ENCODE measurements at regions not wholly inside any gene's neighbourhood (a gene's known extent, or its start where the extent isn't known, plus 50 kb on each side); places are given as distances from the start of the nearest gene placed in this dataset.

DNA sequence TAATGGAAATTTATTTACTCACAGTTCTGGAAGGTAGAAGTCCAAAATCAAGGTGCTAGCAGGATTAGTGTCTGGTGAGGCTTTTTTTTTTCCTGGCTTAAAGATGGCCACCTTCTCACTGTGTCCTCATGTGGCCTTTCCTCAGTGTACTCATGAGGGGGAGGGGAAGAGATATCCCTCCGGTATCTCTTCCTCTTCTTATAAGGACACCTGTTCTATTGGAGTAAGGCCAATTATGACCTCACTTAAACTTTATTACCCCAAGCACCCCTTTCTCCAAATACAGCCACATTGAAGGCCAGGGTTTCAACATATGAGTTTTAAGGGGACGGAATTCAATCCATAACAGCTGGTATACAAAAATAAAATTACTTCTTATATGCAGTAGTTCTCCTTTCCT lies 203.7 kb upstream of the C1orf87 start:
- no peak for ATAC-seq
- TF ChIP-seq, protein P1, sequence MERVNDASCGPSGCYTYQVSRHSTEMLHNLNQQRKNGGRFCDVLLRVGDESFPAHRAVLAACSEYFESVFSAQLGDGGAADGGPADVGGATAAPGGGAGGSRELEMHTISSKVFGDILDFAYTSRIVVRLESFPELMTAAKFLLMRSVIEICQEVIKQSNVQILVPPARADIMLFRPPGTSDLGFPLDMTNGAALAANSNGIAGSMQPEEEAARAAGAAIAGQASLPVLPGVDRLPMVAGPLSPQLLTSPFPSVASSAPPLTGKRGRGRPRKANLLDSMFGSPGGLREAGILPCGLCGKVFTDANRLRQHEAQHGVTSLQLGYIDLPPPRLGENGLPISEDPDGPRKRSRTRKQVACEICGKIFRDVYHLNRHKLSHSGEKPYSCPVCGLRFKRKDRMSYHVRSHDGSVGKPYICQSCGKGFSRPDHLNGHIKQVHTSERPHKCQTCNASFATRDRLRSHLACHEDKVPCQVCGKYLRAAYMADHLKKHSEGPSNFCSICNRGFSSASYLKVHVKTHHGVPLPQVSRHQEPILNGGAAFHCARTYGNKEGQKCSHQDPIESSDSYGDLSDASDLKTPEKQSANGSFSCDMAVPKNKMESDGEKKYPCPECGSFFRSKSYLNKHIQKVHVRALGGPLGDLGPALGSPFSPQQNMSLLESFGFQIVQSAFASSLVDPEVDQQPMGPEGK (CRISPR knock-in tag; IDR thresholded peaks at IDR 0.05; ENCODE audit: borderline replicate concordance), result no peak
- TF ChIP-seq BACH2 (CRISPR knock-in tag; IDR thresholded peaks at IDR 0.05; ENCODE audit: borderline replicate concordance), result no peak
- TF ChIP-seq, protein P2, sequence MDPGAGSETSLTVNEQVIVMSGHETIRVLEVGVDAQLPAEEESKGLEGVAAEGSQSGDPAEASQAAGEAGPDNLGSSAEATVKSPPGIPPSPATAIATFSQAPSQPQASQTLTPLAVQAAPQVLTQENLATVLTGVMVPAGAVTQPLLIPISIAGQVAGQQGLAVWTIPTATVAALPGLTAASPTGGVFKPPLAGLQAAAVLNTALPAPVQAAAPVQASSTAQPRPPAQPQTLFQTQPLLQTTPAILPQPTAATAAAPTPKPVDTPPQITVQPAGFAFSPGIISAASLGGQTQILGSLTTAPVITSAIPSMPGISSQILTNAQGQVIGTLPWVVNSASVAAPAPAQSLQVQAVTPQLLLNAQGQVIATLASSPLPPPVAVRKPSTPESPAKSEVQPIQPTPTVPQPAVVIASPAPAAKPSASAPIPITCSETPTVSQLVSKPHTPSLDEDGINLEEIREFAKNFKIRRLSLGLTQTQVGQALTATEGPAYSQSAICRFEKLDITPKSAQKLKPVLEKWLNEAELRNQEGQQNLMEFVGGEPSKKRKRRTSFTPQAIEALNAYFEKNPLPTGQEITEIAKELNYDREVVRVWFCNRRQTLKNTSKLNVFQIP (CRISPR knock-in tag; IDR thresholded peaks at IDR 0.05; ENCODE audit: borderline replicate concordance, low read depth), result no peak
- TF ChIP-seq, protein P3, sequence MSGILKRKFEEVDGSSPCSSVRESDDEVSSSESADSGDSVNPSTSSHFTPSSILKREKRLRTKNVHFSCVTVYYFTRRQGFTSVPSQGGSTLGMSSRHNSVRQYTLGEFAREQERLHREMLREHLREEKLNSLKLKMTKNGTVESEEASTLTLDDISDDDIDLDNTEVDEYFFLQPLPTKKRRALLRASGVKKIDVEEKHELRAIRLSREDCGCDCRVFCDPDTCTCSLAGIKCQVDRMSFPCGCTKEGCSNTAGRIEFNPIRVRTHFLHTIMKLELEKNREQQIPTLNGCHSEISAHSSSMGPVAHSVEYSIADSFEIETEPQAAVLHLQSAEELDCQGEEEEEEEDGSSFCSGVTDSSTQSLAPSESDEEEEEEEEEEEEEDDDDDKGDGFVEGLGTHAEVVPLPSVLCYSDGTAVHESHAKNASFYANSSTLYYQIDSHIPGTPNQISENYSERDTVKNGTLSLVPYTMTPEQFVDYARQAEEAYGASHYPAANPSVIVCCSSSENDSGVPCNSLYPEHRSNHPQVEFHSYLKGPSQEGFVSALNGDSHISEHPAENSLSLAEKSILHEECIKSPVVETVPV (CRISPR knock-in tag; IDR thresholded peaks at IDR 0.05), result no peak
- TF ChIP-seq ZFP3 (CRISPR knock-in tag; IDR thresholded peaks at IDR 0.05), result no peak
- no peak for TF ChIP-seq RARB (CRISPR knock-in tag; IDR thresholded peaks at IDR 0.05)
- TF ChIP-seq PPARA (CRISPR knock-in tag; IDR thresholded peaks at IDR 0.05; ENCODE audit: borderline replicate concordance), result no peak
- no peak for TF ChIP-seq ZC3H10 (CRISPR knock-in tag; IDR thresholded peaks at IDR 0.05)
- TF ChIP-seq ZNF8 (CRISPR knock-in tag; IDR thresholded peaks at IDR 0.05), result no peak
- TF ChIP-seq SNAI2 (CRISPR knock-in tag; IDR thresholded peaks at IDR 0.05), result no peak
- TF ChIP-seq ZNF565 (CRISPR knock-in tag; conservative IDR thresholded peaks at IDR 0.05; ENCODE audit: low read depth), result no peak
- no peak for TF ChIP-seq OSR1 (CRISPR knock-in tag; IDR thresholded peaks at IDR 0.05)
- TF ChIP-seq TOX (CRISPR knock-in tag; IDR thresholded peaks at IDR 0.05; ENCODE audit: borderline replicate concordance), result no peak
- no peak for TF ChIP-seq TCF4 (CRISPR knock-in tag; IDR thresholded peaks at IDR 0.05; ENCODE audit: borderline replicate concordance)

DNA sequence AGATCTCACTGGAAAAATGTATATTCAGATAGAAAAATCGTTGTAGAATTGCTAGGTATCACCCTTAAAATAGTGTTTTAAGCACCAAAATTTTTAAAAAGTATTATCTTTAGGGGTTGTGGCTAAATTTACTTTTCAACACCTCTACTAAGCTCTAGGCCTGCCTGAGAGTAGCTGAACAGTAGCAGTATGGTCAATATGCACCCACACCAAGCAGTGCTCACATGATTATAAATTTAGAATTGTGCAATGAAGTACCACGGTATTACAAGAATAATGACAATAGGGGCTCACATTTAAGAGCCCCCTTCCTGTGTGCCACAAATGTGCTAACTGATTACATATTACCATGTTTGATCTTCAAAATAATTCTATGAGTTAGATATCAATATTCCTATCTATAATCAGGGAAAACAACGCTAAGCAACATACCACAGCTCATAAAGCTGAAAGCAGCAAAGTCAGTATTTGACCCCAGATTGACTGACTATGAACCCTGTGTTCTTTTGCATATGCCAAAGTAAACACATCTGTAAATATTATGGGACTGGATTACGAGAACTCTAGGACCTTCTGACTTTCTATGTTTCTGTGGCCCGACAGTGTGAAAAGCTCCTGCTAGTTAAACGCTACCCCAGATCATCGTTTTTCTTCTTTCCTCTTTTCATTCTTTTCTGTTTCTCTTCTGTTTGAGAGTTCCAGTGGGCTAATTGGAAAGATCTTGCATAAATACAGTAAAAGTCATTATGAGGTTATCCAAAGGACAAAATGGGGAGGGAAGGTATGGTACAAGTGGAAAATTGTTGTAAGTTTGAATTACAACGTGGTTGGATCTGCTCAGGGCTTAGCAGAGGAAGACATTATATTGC lies 201.1 kb upstream of the C1orf87 start:
- no peak for ATAC-seq
- TF ChIP-seq ZNF8 (CRISPR knock-in tag; IDR thresholded peaks at IDR 0.05) (no peak), ZNF565 (CRISPR knock-in tag; conservative IDR thresholded peaks at IDR 0.05; ENCODE audit: low read depth) (no peak), ZC3H10 (CRISPR knock-in tag; IDR thresholded peaks at IDR 0.05) (no peak), BACH2 (CRISPR knock-in tag; IDR thresholded peaks at IDR 0.05; ENCODE audit: borderline replicate concordance) (no peak), ZFP3 (CRISPR knock-in tag; IDR thresholded peaks at IDR 0.05) (no peak)
- TF ChIP-seq, protein P3 (CRISPR knock-in tag; IDR thresholded peaks at IDR 0.05), result no peak
- TF ChIP-seq, protein P2 (CRISPR knock-in tag; IDR thresholded peaks at IDR 0.05; ENCODE audit: borderline replicate concordance, low read depth), result no peak
- TF ChIP-seq, protein P4, sequence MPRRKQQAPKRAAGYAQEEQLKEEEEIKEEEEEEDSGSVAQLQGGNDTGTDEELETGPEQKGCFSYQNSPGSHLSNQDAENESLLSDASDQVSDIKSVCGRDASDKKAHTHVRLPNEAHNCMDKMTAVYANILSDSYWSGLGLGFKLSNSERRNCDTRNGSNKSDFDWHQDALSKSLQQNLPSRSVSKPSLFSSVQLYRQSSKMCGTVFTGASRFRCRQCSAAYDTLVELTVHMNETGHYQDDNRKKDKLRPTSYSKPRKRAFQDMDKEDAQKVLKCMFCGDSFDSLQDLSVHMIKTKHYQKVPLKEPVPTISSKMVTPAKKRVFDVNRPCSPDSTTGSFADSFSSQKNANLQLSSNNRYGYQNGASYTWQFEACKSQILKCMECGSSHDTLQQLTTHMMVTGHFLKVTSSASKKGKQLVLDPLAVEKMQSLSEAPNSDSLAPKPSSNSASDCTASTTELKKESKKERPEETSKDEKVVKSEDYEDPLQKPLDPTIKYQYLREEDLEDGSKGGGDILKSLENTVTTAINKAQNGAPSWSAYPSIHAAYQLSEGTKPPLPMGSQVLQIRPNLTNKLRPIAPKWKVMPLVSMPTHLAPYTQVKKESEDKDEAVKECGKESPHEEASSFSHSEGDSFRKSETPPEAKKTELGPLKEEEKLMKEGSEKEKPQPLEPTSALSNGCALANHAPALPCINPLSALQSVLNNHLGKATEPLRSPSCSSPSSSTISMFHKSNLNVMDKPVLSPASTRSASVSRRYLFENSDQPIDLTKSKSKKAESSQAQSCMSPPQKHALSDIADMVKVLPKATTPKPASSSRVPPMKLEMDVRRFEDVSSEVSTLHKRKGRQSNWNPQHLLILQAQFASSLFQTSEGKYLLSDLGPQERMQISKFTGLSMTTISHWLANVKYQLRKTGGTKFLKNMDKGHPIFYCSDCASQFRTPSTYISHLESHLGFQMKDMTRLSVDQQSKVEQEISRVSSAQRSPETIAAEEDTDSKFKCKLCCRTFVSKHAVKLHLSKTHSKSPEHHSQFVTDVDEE (CRISPR knock-in tag; IDR thresholded peaks at IDR 0.05), result no peak

DNA sequence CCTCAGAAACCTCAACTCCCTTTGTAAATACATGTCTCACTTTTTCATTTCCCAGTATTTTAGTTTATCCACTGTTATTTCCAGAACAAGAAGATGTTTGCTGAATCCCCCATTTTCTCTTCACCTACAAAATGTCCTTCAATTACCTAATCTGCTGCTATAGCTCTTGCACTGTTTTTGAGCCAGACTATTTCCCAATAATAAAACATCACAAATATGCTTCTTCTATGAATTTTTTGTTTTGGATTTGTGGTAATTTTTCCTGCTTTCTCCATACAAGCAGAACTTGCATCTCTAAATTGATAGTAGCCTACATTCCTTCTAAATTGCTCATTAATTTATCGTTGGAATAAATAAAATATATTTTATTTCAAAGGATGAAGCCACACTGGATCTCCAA lies 199.6 kb upstream of the C1orf87 start:
- ATAC-seq, result no peak
- TF ChIP-seq CSDC2 (CRISPR knock-in tag; IDR thresholded peaks at IDR 0.05) (no peak), GLIS3 (CRISPR knock-in tag; IDR thresholded peaks at IDR 0.05) (no peak), ZFP30 (CRISPR knock-in tag; IDR thresholded peaks at IDR 0.05) (no peak), ARNTL (CRISPR knock-in tag; IDR thresholded peaks at IDR 0.05; ENCODE audit: borderline replicate concordance, low read depth) (no peak)
- TF ChIP-seq, protein P2 (CRISPR knock-in tag; IDR thresholded peaks at IDR 0.05; ENCODE audit: borderline replicate concordance, low read depth), result no peak
